Activated naive CD8-positive, alpha-beta T cell treated with anti-CD3 and anti-CD28 coated beads, Interleukin-2, amount 10 ng/mL, durations not matched to agents 7 days and 5 days (primary cell): ENCODE measurements at regions not wholly inside any gene's neighbourhood (a gene's known extent, or its start where the extent isn't known, plus 50 kb on each side); places are given as distances from the start of the nearest gene placed in this dataset.
"Not testable (repeated sequence)": the region's sequence is repeated elsewhere in the genome, so short reads cannot be mapped to it uniquely, and the experiment has no call there.

Source experiments
- ATAC-seq: fragments of 150-1000 bp; cut with Tn5 transposase; one replicate; pipeline ENCODE4 v1.10.0; 2021; ENCODE audit warnings: low read depth, moderate library complexity
- POLR2A ChIA-PET: fragments of 350-600 bp; sonication (Branson Sonifier 250); formaldehyde crosslinking; loops from one replicate; lab custom pipeline; 2021; ENCODE audit warnings: antibody characterized with exemption; lab: Charles Lee
- DNase-seq: peaks from one replicate; pipeline ENCODE4 v3.0.0; 2021
- H3K27ac Mint-ChIP-seq: one replicate; pipeline ENCODE4 v1.8.0; 2022; ENCODE audit warnings: mild to moderate bottlenecking, mixed read lengths
- H3K27me3 Mint-ChIP-seq: one replicate; pipeline ENCODE4 v1.8.0; 2022; ENCODE audit warnings: mild to moderate bottlenecking, moderate library complexity, mixed read lengths
- H3K36me3 Mint-ChIP-seq: one replicate; pipeline ENCODE4 v1.8.0; 2021; ENCODE audit warnings: mild to moderate bottlenecking, mixed read lengths
- H3K4me1 Mint-ChIP-seq: one replicate; pipeline ENCODE4 v1.8.0; 2021; ENCODE audit warnings: mixed read lengths
- H3K4me3 Mint-ChIP-seq: one replicate; pipeline ENCODE4 v1.8.0; 2022; ENCODE audit warnings: mild to moderate bottlenecking, moderate library complexity, mixed read lengths
- H3K9me3 Mint-ChIP-seq: one replicate; pipeline ENCODE4 v1.8.0; 2021; ENCODE audit warnings: mixed read lengths

GRCh38 chr6:79150733-79151132, 72.7 kb upstream of the PHIP start:
- no peak for ATAC-seq
- POLR2A ChIA-PET = no interaction called here
- H3K9me3 Mint-ChIP-seq = no peaks in the 10 kb centered on the region
- peaks cover 5% of the 10 kb centered on the region for H3K27me3 Mint-ChIP-seq
- H3K27ac Mint-ChIP-seq = no peak overlapping the region
- DNase-seq = no peak
- no peak overlapping the region for H3K4me3 Mint-ChIP-seq
- no peaks in the 10 kb centered on the region for H3K36me3 Mint-ChIP-seq
- no peaks in the 10 kb centered on the region for H3K4me1 Mint-ChIP-seq

DNA sequence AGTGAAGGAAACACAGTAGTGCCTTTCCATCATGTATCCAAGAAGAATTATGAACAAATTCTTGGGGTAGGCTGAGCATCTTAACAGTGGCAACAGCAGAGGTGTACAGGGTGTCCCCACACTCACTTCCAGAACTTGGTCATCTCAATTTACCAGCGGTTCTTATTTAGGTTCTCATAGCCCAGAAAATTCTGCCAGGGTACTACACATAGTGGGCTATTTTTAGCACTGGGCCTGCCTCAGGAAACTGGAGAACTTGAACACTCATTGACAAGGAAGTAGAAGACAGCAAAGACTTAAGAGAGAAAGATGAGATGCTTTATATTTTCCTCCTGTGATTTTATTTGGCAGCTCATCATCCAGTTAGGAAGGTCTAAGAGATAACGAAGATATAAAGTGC, 71.8 kb upstream of the PHIP start:
- Mint-ChIP-seq H3K27ac (no peak overlapping the region), H3K4me3 (no peak overlapping the region), H3K4me1 (no peaks in the 10 kb centered on the region), H3K27me3 (peaks cover 5% of the 10 kb centered on the region), H3K36me3 (no peaks in the 10 kb centered on the region), H3K9me3 (no peaks in the 10 kb centered on the region)
- POLR2A ChIA-PET = no interaction called here
- no peak for DNase-seq
- no peak for ATAC-seq

- Mint-ChIP-seq H3K9me3 (no peaks in the 10 kb centered on the region), H3K27me3 (peaks cover 2% of the 10 kb centered on the region), H3K4me1 (peaks cover 3% of the 10 kb centered on the region), H3K36me3 (peaks cover 2% of the 10 kb centered on the region), H3K27ac (no peak overlapping the region), H3K4me3 (no peak overlapping the region)
- POLR2A ChIA-PET = no interaction called here
- ATAC-seq (no peak), DNase-seq (no peak)
These were observed 68.4 kb upstream of the PHIP start for GRCh38 chr6:79146421-79146820.

DNA sequence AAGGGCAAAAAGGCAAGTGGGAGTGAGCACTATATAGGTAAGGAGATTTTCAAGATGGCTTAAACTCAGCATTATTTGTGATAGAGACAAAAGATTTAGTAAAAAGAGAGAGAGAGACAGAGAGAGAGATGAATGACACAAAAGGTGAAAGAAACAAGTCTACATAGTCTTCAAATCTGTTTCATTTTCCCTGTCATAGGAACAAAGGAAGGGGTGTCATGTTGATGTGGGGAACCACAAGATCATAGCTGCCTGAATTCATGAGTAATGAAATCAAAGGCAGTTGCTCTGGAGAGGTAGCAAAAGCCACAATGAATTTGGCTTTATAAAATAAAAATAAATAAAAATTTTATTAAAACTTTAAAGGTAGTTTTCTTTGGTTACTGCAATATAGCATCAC, 67.2 kb upstream of the PHIP start:
- no peak overlapping the region for H3K4me3 Mint-ChIP-seq
- no peak overlapping the region for H3K27ac Mint-ChIP-seq
- peaks cover 2% of the 10 kb centered on the region for H3K36me3 Mint-ChIP-seq
- peaks cover 3% of the 10 kb centered on the region for H3K4me1 Mint-ChIP-seq
- DNase-seq (no peak), ATAC-seq (peak; percentile 60)
- peaks cover 2% of the 10 kb centered on the region for H3K27me3 Mint-ChIP-seq
- no peaks in the 10 kb centered on the region for H3K9me3 Mint-ChIP-seq
- POLR2A ChIA-PET = no interaction called here

GRCh38 chr6:79143320-79143898, 65.4 kb upstream of the PHIP start:
- no peak for ATAC-seq
- POLR2A ChIA-PET = no interaction called here
- peaks cover 2% of the 10 kb centered on the region for H3K36me3 Mint-ChIP-seq

GRCh38 chr6:79138146-79138545, 60.1 kb upstream of the PHIP start:
- no peak overlapping the region for H3K4me3 Mint-ChIP-seq
- H3K4me1 Mint-ChIP-seq = no peaks in the 10 kb centered on the region
- H3K27me3 Mint-ChIP-seq = no peaks in the 10 kb centered on the region
- H3K9me3 Mint-ChIP-seq = peaks cover 6% of the 10 kb centered on the region
- H3K36me3 Mint-ChIP-seq = no peaks in the 10 kb centered on the region
- no peak overlapping the region for H3K27ac Mint-ChIP-seq
- ATAC-seq (no peak), DNase-seq (no peak)
- POLR2A ChIA-PET = interaction anchor here (0.6 kb wide), 1 partner anchor 63 kb away, joined by 3 read pairs; no protein-coding TSS in a partner anchor

More at GRCh38 chr6:79143320-79143898, 65.4 kb upstream of the PHIP start:
- DNase-seq = no peak
- H3K9me3 Mint-ChIP-seq = no peaks in the 10 kb centered on the region
- peaks cover 2% of the 10 kb centered on the region for H3K27me3 Mint-ChIP-seq
- H3K4me1 Mint-ChIP-seq = peaks cover 3% of the 10 kb centered on the region
- H3K27ac Mint-ChIP-seq = no peak overlapping the region
- H3K4me3 Mint-ChIP-seq = no peak overlapping the region

GRCh38 chr6:79137671-79138070, 59.6 kb upstream of the PHIP start:
- H3K27me3 Mint-ChIP-seq = no peaks in the 10 kb centered on the region
- DNase-seq (no peak), ATAC-seq (no peak)
- no peaks in the 10 kb centered on the region for H3K36me3 Mint-ChIP-seq
- no peak overlapping the region for H3K4me3 Mint-ChIP-seq
- H3K4me1 Mint-ChIP-seq = no peaks in the 10 kb centered on the region
- H3K27ac Mint-ChIP-seq = no peak overlapping the region
- POLR2A ChIA-PET = no interaction called here
- H3K9me3 Mint-ChIP-seq = peaks cover 6% of the 10 kb centered on the region

DNA sequence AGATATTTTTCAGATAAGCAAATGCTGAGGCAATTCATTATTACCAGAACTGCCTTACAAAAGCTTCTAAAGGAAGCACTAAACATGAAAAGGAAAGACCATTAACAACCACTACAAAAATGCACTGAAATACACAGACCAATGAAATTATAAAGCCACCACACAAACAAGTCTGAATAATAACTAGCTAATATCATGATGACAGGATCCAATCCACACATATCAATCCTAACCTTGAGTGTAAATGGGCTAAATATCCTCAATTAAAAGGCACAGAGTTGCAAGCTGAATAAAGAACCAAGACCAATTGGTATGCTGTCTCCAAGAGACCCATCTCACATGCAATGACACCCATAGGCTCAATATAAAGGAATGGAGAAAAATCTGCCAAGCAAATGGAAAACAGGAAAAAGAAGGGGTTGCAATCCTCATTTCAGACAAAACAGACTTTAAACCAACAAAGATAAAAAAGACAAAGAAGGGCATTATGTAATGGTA, 58.0 kb upstream of the PHIP start:
- POLR2A ChIA-PET = no interaction called here
- H3K27me3 Mint-ChIP-seq = no peaks in the 10 kb centered on the region
- H3K9me3 Mint-ChIP-seq = peaks cover 6% of the 10 kb centered on the region
- no peak for DNase-seq
- no peaks in the 10 kb centered on the region for H3K36me3 Mint-ChIP-seq
- ATAC-seq = no peak
- H3K4me3 Mint-ChIP-seq = no peak overlapping the region
- no peak overlapping the region for H3K27ac Mint-ChIP-seq
- no peaks in the 10 kb centered on the region for H3K4me1 Mint-ChIP-seq

GRCh38 chr6:79134699-79135474, 56.8 kb upstream of the PHIP start:
- DNase-seq (no peak), ATAC-seq (no peak)
- Mint-ChIP-seq H3K27ac (no peak overlapping the region), H3K4me3 (no peak overlapping the region), H3K27me3 (peaks cover 3% of the 10 kb centered on the region), H3K9me3 (peaks cover 6% of the 10 kb centered on the region), H3K36me3 (no peaks in the 10 kb centered on the region), H3K4me1 (no peaks in the 10 kb centered on the region)
- POLR2A ChIA-PET = no interaction called here

- Mint-ChIP-seq H3K27me3 (peaks cover 3% of the 10 kb centered on the region), H3K4me3 (no peak overlapping the region), H3K4me1 (no peaks in the 10 kb centered on the region), H3K36me3 (no peaks in the 10 kb centered on the region), H3K27ac (no peak overlapping the region), H3K9me3 (peaks cover 6% of the 10 kb centered on the region)
- DNase-seq (no peak), ATAC-seq (no peak)
- POLR2A ChIA-PET = no interaction called here
These were observed 55.1 kb upstream of the PHIP start for GRCh38 chr6:79133173-79133572.

DNA sequence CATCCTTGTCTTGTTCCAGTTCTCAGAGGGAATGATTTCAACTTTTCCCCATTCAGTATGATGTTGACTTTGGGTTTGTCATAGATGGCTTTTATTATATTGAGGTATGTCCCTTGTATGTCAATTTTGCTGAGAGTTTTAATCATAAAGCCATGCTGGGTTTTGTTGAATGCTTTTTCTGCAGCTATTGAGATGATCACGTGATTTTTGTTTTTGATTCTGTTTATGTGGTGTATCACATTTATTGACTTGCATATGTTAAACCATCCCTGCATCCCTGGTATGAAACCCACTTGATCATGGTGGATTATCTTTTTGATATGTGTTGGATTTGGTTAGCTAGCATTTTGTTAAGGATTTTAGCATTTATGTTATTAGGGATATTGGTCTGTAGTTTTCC, 53.2 kb upstream of the PHIP start:
- not testable (repeated sequence) for DNase-seq, H3K36me3 Mint-ChIP-seq, H3K4me1 Mint-ChIP-seq

More for the DNA sequence above, 53.2 kb upstream of the PHIP start:
- ATAC-seq, H3K27me3 Mint-ChIP-seq, H3K9me3 Mint-ChIP-seq, H3K27ac Mint-ChIP-seq, POLR2A ChIA-PET, H3K4me3 Mint-ChIP-seq: not testable (repeated sequence)
